ENCODE measurements at regions not wholly inside any gene's neighbourhood (a gene's known extent, or its start where the extent isn't known, plus 50 kb on each side); places are given as distances from the start of the nearest gene placed in this dataset.
A peak's percentile ranks its signal among the peaks of the same experiment; 100 is the strongest.

DNA sequence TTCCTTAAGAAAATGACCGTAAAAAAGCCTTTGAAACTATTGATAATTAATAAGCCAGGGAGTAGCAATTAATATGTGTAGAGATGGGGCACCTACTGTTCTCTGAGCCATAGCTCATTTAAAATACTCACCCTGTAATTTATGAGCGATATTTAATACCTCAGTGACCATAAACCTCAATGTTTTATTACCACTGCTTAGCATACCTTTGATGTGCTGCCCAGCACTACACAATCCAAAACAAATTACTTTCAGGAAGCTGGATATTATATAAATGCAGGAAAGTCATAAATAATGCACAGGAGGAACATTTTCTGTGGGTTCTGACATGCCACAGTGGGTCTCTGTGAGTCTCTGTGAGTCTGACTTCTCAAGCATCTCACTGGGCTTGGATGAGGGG, 166.1 kb upstream of the RPL34 start:
- ChIA-PET CTCF (no interaction called here), POLR2A (no interaction called here)
- TF ChIP-seq LEF1 (IDR thresholded peaks at IDR 0.05; ENCODE audit: borderline replicate concordance) (peak; percentile 97), FOXK2 (IDR thresholded peaks at IDR 0.05) (no peak), ARNT (IDR thresholded peaks at IDR 0.05) (no peak), CTBP1 (IDR thresholded peaks at IDR 0.05; ENCODE audit: borderline replicate concordance) (peak; percentile 22; the same call in 1 of the 2 replicates), L3MBTL2 (conservative IDR thresholded peaks at IDR 0.05) (no peak), BHLHE40 (IDR thresholded peaks at IDR 0.05; ENCODE audit: borderline replicate concordance) (no peak)
- TF ChIP-seq, protein P1, sequence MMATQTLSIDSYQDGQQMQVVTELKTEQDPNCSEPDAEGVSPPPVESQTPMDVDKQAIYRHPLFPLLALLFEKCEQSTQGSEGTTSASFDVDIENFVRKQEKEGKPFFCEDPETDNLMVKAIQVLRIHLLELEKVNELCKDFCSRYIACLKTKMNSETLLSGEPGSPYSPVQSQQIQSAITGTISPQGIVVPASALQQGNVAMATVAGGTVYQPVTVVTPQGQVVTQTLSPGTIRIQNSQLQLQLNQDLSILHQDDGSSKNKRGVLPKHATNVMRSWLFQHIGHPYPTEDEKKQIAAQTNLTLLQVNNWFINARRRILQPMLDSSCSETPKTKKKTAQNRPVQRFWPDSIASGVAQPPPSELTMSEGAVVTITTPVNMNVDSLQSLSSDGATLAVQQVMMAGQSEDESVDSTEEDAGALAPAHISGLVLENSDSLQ (IDR thresholded peaks at IDR 0.05), result peak; percentile 86
- peak; percentile 45 for DNase-seq (ENCODE audit: extremely low spot score)

DNA sequence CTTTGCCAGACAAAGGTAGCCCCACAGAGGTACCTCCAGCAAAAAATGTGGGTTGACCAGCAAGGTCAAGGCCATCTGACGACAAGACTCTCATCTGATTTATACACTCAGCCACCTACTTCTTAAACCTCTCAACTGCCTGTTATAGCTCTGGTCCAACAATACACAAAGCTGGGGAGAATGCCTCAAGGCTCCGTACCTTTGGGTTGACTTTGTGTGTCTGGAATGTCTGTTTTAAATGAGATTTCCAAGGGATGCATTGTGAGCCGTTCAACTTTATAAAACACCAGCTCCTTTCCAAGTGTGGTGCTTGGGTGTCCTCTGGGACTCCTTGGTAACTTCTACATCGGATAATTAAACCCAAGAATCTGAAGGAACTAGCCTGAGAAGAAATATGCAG, 167.0 kb upstream of the RPL34 start:
- CTCF ChIA-PET, result no interaction called here
- TF ChIP-seq ELF4 (IDR thresholded peaks at IDR 0.05) (no peak), NFRKB (IDR thresholded peaks at IDR 0.05) (no peak), FOXK2 (IDR thresholded peaks at IDR 0.05) (no peak), BHLHE40 (IDR thresholded peaks at IDR 0.05; ENCODE audit: borderline replicate concordance) (no peak), ZNF384 (IDR thresholded peaks at IDR 0.05) (no peak), FOXA1 (IDR thresholded peaks at IDR 0.05) (no peak), TARDBP (IDR thresholded peaks at IDR 0.05) (no peak), ARNT (IDR thresholded peaks at IDR 0.05) (no peak), L3MBTL2 (conservative IDR thresholded peaks at IDR 0.05) (no peak), HDGF (IDR thresholded peaks at IDR 0.05; ENCODE audit: borderline replicate concordance) (no peak), CTBP1 (IDR thresholded peaks at IDR 0.05; ENCODE audit: borderline replicate concordance) (no peak), FOXM1 (IDR thresholded peaks at IDR 0.05; ENCODE audit: borderline replicate concordance) (no peak), SUZ12 (IDR thresholded peaks at IDR 0.05) (no peak), SP1 (IDR thresholded peaks at IDR 0.05) (no peak), LEF1 (IDR thresholded peaks at IDR 0.05; ENCODE audit: borderline replicate concordance) (no peak)
- TF ChIP-seq, protein P1 (IDR thresholded peaks at IDR 0.05), result no peak
- no peak for DNase-seq (ENCODE audit: extremely low spot score)
- POLR2A ChIA-PET, result no interaction called here

GRCh38 chr4:108450236-108450898, 170.0 kb upstream of the RPL34 start:
- ChIA-PET POLR2A (no interaction called here), CTCF (no interaction called here)
- TF ChIP-seq FOXA1 (IDR thresholded peaks at IDR 0.05), result no peak
- no peak for TF ChIP-seq SUZ12 (IDR thresholded peaks at IDR 0.05)
- TF ChIP-seq, protein P1 (IDR thresholded peaks at IDR 0.05), result no peak
- TF ChIP-seq LEF1 (IDR thresholded peaks at IDR 0.05; ENCODE audit: borderline replicate concordance), result no peak
- no peak for TF ChIP-seq ZNF384 (IDR thresholded peaks at IDR 0.05)
- TF ChIP-seq FOXM1 (IDR thresholded peaks at IDR 0.05; ENCODE audit: borderline replicate concordance), result no peak
- TF ChIP-seq ARNT (IDR thresholded peaks at IDR 0.05), result no peak
- TF ChIP-seq HDGF (IDR thresholded peaks at IDR 0.05; ENCODE audit: borderline replicate concordance), result no peak
- DNase-seq (ENCODE audit: extremely low spot score), result no peak

DNA sequence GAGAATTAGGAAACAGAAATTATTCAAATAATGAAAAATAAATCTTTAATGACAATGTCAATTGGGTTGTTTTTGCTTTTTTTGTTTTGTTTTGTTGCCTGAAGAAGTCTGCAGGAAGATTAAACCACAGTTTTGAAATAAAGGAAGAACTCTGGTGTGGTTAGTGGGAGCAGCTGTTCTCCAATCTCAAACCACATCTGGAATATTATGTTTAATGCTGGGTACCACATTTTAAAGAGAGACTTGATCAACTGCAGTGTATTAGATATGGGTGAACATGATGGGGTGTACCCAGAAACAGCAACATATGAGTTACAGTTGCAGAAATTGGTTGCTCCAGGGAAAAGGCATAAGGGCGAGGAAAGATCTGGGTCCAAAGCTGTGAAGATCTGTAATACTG, 171.2 kb upstream of the RPL34 start:
- POLR2A ChIA-PET, result no interaction called here
- no peak for TF ChIP-seq ELF4 (IDR thresholded peaks at IDR 0.05)
- no peak for TF ChIP-seq L3MBTL2 (conservative IDR thresholded peaks at IDR 0.05)
- TF ChIP-seq FOXM1 (IDR thresholded peaks at IDR 0.05; ENCODE audit: borderline replicate concordance), result no peak
- no peak for TF ChIP-seq LEF1 (IDR thresholded peaks at IDR 0.05; ENCODE audit: borderline replicate concordance)
- TF ChIP-seq FOXA1 (IDR thresholded peaks at IDR 0.05), result no peak
- no peak for TF ChIP-seq SUZ12 (IDR thresholded peaks at IDR 0.05)
- no peak for TF ChIP-seq ZNF384 (IDR thresholded peaks at IDR 0.05)
- no peak for TF ChIP-seq HDGF (IDR thresholded peaks at IDR 0.05; ENCODE audit: borderline replicate concordance)
- TF ChIP-seq ARNT (IDR thresholded peaks at IDR 0.05), result no peak
- TF ChIP-seq BHLHE40 (IDR thresholded peaks at IDR 0.05; ENCODE audit: borderline replicate concordance), result no peak
- TF ChIP-seq SP1 (IDR thresholded peaks at IDR 0.05), result no peak
- DNase-seq (ENCODE audit: extremely low spot score), result no peak
- CTCF ChIA-PET, result no interaction called here

DNA sequence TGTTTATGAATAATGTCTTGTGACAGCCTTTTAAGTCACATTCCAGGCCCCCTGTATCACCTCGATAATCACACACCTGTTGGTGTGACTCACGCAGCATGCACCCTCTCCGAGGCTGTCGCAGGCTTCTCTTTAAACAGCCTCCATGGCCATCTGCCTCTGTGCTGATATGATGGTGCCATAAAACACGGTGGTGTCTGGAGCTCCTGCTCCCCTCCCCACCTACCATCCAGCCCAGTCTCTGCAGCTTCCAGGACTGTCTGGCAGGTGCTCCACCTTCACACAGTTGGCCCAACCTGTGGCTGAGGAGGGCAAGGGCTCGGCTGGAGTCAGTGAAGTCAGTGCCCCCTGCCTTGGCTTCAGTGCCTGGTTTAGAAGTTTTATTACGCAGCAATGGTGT, 173.8 kb upstream of the RPL34 start:
- TF ChIP-seq TARDBP (IDR thresholded peaks at IDR 0.05) (no peak), NFRKB (IDR thresholded peaks at IDR 0.05) (no peak), CTBP1 (IDR thresholded peaks at IDR 0.05; ENCODE audit: borderline replicate concordance) (no peak), ZNF384 (IDR thresholded peaks at IDR 0.05) (no peak), FOXA1 (IDR thresholded peaks at IDR 0.05) (no peak), SUZ12 (IDR thresholded peaks at IDR 0.05) (no peak), BHLHE40 (IDR thresholded peaks at IDR 0.05; ENCODE audit: borderline replicate concordance) (no peak)
- TF ChIP-seq, protein P1 (IDR thresholded peaks at IDR 0.05), result no peak
- ChIA-PET CTCF (interaction anchor here (0.6 kb wide), 1 partner anchor 259 kb away, joined by 3 read pairs; no protein-coding TSS in a partner anchor), POLR2A (no interaction called here)
- no peak for DNase-seq (ENCODE audit: extremely low spot score)

DNA sequence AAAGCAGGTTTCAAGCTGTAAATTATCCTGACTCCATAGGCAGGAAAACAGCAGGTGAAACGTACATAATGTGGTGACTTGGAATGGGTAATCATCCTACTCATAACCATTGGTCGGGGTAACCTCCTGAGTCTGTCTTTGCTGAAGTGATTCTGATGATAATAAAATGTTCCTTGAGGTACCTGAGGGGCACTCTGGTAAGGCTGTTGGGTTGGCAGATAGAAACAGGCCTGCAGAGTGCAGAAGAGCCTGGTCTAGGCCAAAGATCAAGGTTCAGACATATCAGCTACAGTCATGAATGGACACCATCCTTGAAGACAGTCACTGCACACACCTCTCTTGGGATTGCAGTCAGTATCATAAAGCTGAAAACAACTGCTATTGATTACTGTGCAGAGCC, 174.7 kb upstream of the RPL34 start:
- no peak for DNase-seq (ENCODE audit: extremely low spot score)
- CTCF ChIA-PET, result no interaction called here
- no peak for TF ChIP-seq FOXK2 (IDR thresholded peaks at IDR 0.05)
- TF ChIP-seq SUZ12 (IDR thresholded peaks at IDR 0.05), result no peak
- TF ChIP-seq, protein P1 (IDR thresholded peaks at IDR 0.05), result no peak
- no peak for TF ChIP-seq ZNF384 (IDR thresholded peaks at IDR 0.05)
- TF ChIP-seq CTBP1 (IDR thresholded peaks at IDR 0.05; ENCODE audit: borderline replicate concordance), result no peak
- TF ChIP-seq ARNT (IDR thresholded peaks at IDR 0.05), result no peak
- no peak for TF ChIP-seq FOXM1 (IDR thresholded peaks at IDR 0.05; ENCODE audit: borderline replicate concordance)
- no peak for TF ChIP-seq L3MBTL2 (conservative IDR thresholded peaks at IDR 0.05)
- TF ChIP-seq LEF1 (IDR thresholded peaks at IDR 0.05; ENCODE audit: borderline replicate concordance), result no peak
- no peak for TF ChIP-seq SP1 (IDR thresholded peaks at IDR 0.05)
- no peak for TF ChIP-seq NFRKB (IDR thresholded peaks at IDR 0.05)
- no peak for TF ChIP-seq TARDBP (IDR thresholded peaks at IDR 0.05)
- no peak for TF ChIP-seq ELF4 (IDR thresholded peaks at IDR 0.05)
- TF ChIP-seq FOXA1 (IDR thresholded peaks at IDR 0.05), result no peak
- no peak for TF ChIP-seq BHLHE40 (IDR thresholded peaks at IDR 0.05; ENCODE audit: borderline replicate concordance)
- no peak for TF ChIP-seq HDGF (IDR thresholded peaks at IDR 0.05; ENCODE audit: borderline replicate concordance)

More for the DNA sequence above, 174.7 kb upstream of the RPL34 start:
- POLR2A ChIA-PET, result no interaction called here
